SK-MEL-5 (cell line): ENCODE measurements at regions not wholly inside any gene's neighbourhood (a gene's known extent, or its start where the extent isn't known, plus 50 kb on each side); places are given as distances from the start of the nearest gene placed in this dataset.

ENCODE experiments used
- DNase-seq: peaks from one replicate; pipeline ENCODE4 v3.0.0-alpha.2; 2016; ENCODE audit warnings: low read depth, low spot score
- in situ Hi-C: cut with HindIII; loops from 2 replicates; pipeline ENCODE4 v1.10.0; 2016; ENCODE audit warnings: low sequenced_read_pairs, high pct_unique_total_duplicates, low pct_unique_long_range_greater_than_20kb

DNA sequence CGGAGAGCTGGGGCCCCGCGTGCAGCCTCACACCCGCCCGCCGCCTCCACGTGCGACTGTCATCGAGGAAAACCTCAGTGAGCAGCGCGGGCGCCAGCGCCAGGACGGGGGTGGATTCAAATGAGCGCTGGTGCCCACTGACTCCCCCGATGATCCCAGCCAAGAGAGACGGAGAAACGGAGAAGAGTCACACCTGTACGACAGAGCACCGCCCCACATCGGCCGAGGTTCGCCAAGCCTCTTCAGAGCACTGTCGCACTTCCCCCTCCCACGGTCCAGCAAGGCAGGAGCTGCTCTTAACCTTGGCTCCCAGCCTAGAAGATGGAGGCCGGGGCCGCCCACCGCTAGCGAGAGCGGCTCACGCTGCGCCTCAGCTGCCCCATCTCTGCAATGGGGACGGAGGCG lies 130.9 kb upstream of the IQSEC1 start:
- DNase-seq, result no peak
- in situ Hi-C loops, result no loop called here

DNA sequence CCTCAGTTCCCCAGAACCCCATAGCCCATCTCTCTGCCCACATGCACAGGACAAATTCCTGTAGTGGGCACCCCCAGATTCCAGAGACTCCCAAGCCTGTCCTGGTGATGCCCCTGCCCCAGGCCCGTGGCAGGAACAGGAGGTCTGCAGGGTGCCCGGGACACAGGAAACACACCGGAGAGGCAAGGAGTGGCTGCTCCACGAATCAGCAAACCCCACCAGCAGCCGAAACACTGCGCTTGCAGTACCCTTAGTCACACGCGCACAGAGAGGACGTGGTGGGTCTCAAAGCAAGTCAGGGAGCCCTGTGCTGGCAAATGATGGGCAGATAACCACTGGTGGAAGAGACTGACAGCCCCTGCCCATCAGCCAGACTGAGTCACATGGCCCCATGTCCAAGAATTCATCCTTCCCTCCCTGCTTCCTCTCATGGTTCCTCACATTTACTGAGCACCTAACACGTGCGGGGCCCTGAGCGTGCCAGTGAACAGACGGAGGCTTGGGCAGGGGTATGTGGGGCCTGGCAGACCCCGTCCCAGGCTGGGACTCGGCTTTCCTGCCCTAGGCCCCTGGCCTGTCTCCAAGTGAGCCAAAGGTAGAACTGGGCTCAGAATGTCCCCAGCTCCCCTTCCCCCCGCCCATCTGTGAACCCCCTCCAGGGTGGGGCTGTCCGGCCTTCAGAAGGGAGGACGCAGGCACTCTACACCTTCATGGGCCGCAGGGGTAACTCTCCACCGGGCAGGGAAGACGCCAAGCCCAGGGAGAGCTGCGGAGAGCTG lies 130.4 kb upstream of the IQSEC1 start:
- in situ Hi-C loops, result no loop called here
- no peak for DNase-seq

DNA sequence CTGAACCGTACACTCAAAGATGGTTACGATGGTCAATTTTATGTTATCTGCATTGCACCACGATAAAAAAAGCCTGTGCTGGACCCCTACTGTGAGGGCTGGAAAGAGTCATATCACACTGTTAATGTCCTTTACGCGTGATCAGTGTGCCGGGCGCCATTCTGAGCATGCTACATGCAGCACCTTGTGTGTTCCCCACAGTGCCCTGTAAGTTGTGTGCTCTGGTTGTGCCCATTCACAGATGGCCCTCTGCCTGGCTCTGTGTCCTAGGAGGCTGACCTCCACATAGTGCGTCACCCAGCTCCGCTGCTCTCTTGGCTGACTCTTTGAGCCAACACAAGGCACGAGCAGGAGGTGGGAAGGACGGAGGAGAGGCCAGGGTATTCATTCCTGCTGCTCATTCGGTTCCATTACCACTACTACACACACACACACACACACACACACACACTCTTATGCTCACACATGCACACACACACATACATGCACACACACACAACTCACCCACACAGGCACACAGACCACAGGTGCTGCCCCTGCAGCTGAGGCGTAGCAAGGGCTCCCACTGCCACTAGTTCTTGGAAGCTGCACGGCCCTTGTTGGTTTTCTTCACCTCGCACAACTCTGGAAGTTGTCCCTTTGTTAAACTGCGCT lies 129.6 kb upstream of the IQSEC1 start:
- no peak for DNase-seq
- in situ Hi-C loops, result no loop called here

DNA sequence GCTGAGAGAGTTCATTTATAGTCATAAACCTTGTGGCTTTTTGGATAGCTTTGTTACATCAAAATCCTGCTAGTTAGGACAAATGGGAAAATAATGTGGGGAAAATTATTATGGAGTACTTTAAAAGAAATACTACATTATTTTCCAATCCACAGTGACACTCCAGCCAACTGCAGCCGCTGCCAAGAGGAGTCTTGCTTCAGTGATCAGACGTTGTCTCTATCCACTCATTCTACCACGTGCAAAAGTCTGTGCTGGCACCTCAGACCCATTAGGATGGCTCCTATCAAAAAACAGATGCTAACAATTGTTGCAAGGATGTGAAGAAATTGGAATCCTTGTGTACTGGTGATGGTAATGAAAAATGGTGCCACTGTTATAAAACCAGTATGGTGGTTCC lies 128.6 kb upstream of the IQSEC1 start:
- no peak for DNase-seq
- in situ Hi-C loops, result no loop called here

DNA sequence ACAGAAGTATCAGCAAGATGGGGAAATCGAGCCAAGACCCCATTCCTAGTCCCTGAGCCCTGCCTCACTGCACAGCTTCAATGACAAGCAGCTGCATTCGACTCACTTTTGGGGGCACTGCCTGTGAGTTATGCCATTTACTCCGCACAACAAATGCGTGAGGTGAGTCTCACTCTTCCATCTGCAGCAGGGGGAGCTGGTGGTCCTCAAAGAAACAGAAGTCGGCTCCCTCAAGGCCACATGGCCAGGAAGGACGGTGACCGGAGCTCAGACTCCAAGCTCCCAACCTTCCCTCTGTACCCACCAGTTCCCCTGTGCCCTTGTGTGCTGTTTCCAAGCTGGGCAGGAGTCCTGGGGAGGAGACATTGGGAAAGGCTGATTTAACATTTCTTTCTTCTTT lies 127.7 kb upstream of the IQSEC1 start:
- in situ Hi-C loops, result no loop called here
- DNase-seq, result no peak

DNA sequence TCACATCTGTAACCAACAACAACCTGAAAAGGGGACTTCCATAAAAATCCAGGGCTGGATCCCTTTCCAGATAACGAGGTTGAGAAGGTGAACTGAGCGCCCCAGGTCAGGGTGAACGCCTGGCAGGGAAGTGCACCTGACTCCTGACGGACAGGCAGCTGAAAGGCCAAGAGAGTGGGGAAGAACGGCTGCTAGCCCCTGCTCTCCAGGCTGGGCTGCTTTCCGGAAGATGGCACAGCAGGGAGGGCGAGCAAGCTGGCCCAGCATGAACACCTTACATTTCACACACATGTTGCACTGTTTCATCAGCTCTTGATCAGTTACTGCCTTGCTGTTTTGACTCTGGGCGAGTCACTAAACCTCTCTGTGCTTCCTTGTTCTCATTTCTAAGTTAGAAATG lies 127.2 kb upstream of the IQSEC1 start:
- no peak for DNase-seq

DNA sequence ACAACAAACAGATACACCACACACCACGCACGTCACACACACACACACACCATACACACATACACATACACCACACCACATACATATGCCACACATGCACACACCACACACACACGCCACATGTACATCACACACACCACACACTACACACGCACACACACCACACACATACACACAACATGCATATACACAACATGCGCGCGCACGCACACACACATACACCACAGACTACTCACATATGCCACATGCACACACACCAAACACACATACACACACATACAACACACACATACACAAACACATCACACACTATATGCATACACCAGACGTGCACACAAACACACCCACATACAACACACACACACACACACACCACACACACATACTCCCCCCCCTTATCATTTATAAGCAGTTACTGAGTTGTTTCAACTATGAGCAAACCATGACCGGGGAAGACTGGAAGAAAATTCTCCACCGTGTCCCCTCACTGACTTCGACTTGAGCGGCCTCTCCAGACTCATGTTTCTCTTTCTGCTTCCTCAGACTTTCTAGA lies 126.7 kb upstream of the IQSEC1 start:
- in situ Hi-C loops, result no loop called here
- no peak for DNase-seq

More for the DNA sequence above, 127.2 kb upstream of the IQSEC1 start:
- in situ Hi-C loops, result no loop called here

DNA sequence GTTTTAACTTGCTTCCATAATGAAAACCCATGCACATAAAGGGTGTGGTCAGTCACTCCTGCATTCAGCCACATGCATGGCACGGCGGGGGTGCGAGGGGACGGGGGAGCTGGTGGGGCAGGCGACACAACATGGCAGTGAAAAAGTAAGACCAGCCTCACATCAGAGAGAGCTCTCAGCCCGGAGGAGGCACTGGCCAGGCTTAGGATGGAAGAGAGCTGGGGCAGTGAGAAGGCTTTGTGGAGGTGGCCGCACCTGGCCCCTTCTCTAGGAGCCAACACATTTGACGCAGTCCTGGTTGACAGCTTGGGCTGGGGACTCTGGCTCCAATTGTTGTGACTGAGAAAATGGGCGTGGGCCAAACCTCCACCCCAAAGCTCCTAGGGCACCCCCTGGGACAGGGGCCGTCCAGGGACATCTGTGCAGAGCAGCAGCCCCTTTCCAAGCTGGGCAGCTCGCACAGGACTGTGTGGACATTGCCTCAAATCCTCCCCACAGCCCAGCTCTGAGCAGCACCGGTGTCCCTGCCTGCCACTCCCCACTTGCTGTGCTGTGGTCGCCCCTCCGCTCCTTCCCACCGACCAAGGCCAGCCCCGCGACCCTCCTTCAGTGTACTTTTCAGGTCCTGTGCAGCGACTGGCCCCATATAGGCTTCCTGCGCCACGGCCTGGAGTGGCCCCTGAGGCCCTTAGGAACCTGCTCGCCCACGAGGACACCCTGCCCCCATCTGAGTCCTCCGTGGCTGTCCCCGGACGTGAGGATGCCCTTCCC lies 126.0 kb upstream of the IQSEC1 start:
- in situ Hi-C loops, result no loop called here
- DNase-seq, result no peak

DNA sequence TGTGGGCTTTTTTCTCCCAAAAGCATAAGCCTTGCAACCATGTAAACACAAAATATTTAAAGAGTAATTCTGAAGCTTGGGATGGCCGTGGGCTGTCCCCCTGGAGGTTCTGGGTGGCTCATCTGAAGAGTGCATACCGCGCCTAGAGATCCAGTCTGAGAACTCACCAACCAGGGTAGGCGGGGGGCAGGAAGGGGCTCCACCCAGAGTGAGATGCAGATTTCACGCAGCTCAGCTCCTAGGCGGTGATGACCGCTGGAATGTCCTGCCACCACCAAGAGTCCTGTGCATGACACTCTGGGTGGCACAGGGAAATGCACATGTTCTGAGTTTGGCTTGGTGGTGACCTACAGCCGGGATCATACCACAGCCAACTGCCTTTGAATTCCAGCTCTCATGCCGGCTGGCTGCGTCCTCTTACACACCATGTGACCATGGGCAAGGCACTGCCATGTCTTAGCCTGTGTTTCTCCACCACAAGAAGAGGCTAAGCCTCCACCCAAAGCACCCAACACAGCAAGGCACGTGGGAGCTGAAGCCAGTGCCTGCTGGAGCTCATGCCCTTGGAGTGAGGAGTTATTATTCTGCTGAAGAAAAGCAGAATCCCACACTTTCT lies 125.1 kb upstream of the IQSEC1 start:
- DNase-seq, result no peak
- in situ Hi-C loops, result no loop called here

DNA sequence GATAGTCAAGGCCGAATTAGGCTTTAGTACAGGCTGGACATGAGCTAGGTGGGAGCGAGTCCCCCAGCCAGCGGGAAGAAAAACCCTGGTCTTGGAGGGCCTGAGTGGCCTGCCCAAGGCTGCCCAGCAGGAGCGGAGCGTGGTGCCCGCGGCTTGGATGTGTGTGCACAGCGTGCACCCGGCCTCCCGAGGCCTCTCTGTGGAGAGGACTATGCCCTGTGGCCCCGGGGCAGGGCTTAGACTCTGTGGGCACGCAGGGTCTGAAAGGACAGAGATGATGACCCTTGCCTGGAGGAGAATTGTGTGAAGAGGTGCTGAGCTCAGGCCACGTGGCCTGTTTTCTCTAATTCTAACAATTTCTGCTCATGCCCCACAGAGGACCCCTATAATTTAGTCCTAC lies 124.6 kb upstream of the IQSEC1 start:
- DNase-seq, result no peak
- in situ Hi-C loops, result no loop called here

DNA sequence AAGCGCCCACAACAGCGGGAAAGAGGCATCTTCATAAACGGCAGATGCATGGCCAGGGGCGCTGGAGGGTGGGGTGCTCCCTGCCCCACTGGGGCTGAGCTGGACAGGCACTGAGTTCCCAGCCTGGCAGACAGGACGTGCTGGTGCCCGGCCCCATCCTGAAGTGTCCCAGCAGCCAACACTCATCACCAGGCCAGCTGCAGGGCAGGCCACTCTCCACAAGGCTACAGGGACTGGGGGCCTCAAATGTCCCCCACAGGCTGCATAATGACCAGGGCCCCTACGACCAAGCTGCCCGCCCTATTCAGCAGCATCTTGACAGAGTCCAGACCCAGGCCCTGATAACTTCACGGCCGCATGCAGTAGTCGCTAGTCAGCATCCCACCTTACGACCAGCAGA lies 124.1 kb upstream of the IQSEC1 start:
- in situ Hi-C loops, result no loop called here
- DNase-seq, result no peak

DNA sequence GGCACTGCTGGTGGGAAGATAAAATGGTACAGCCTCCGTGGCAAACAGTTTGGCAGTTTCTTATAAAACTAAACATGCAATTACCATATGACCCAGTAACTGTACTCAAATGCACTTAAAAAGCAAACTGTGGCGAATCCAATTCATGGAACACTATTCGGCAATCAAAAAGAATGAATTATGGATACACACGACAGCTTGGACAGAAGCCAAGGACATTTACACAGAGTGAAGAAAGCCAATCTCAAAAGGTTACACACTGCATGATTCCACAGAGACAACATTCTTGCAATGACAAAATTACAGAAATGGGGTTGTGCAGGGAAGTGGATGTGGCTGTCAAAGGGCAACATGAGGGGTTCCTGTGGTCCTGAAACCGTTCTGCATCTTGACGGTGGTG lies 122.1 kb upstream of the IQSEC1 start:
- in situ Hi-C loops, result no loop called here
- DNase-seq, result no peak

DNA sequence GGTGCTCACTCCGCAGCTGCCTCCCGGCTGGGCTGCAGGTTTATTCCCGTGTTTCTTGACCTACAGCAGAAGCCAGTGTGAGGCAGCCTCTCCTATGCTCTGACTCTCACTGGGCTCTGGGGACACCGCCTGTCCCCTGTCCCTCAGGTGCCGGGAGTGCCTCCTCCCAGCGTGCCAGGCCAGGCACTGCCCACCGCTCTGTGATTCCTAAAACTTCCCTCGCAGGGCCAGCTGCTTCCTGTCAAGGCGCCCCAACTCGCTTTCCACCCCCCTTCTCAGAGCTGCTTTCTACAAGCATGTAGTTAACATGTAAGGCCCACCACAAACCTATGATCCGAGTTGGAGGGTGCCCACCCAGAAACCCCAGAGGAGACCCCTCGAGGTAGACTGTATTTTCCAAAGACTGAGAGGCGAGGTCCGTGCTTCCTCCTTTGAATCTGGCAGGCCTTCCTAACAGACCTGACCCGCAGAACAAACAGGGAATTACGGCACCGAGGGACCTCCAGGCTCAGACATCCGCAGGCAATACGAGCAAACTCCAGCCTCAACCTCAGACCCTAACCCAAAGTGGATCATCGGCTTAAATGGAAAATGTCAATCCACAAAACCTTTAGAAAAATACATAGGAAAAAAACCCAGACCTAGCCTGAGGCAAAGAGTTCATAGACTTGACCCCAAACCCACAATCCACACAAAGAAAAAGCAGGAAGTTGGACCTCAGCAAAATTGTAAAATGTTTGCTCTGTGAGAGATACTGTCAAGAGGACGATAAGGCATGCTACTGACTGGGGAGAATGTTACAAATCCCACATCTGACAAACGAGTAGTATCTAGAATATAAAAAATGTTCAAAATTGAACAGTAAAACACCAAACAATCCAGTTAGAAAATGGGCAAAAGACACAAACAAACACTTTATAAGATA lies 121.3 kb upstream of the IQSEC1 start:
- no peak for DNase-seq
- in situ Hi-C loops, result no loop called here

DNA sequence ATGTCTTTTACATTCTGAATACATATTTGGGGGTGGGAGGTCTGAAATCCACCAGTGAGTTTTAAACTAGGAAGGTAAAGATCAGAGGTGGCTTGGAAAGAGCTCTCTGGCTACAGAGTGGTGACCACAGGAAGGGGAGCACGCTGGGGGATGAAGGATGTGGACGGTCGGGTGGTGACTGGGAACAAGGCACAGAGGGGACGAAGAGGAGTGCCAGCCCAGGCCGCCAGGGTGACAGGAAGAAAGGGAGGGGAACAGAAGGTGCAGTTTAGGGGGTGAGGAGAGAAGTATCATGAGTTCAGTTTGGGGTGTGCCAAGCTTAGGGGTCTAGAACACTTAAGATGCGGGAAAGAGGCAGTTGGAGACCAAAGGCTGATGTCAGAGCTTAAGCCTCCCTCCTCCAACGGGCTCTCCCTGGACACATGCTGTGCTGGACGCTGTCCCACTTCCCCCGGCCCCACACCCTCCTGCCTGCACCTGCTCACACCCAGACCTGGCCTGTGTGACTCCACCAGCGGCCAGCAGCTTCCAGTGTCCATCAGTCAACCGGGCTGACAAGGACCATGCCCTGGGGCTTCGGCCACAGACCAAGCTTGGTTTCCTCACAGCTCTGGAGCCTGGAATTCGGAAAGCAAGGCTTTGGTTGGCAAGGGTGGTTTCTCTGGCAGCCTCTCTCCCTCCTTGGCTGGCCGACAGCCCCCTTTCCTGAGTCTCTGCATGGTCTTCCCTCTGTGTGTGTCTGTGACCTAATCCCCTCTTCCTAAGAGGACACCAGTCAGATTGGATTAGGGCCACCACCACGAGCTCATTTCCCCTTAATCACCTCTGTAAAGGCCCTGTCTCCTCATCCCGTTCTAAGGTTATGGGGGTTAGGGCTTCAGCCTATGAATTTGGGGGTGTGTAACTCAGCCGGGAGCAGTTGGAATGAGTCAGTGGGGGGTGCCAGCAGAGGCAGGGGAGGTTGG lies 120.4 kb upstream of the IQSEC1 start:
- DNase-seq, result no peak
- in situ Hi-C loops, result no loop called here

DNA sequence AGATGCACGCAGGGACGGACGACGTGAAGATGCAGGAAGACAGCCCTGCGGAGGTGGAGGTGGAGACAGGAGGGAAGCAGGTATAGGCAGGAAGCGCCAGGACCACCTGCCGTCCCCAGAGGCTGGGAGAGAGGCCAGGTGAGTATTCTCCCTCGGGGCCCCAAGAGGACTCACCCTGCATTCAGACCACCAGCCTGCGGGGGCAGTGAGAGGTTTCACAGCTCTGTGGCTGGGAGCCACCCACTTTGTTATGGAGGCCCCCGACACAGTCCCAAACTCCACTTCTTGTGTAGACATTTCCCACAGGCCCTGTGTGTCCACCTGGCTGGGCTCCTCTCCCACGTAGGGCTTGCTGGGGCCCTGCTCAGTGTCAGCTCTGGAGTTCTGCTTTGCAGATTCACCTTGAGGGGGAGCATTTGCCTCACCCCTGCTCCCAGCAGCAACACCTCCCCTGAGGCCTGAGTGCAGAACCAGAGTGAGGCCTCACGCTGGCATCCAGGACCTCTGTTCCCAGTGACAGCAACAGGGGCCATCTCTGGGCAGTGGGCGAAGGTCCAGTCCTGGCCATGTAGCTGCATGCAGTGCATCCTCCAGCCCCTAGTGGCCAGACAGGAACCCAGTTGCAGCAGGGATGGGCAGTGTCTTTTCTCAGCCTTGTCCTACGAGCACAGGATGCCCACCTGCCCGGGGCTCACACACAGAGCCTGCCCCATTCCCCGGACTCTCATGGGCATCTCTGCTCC lies 119.4 kb upstream of the IQSEC1 start:
- DNase-seq, result peak; percentile 40

More for the DNA sequence above, 119.4 kb upstream of the IQSEC1 start:
- in situ Hi-C loops, result no loop called here
